Ishikawa (cell line): ENCODE measurements at regions not wholly inside any gene's neighbourhood (a gene's known extent, or its start where the extent isn't known, plus 50 kb on each side); places are given as distances from the start of the nearest gene placed in this dataset.

ENCODE experiments used
- CEBPB ChIP-seq: IDR thresholded peaks from 2 replicates; pipeline ENCODE4 v1.6.1; 2012
- EGR1 ChIP-seq: IDR thresholded peaks from 2 replicates; pipeline ENCODE4 v1.6.1; 2012
- EP300 ChIP-seq: IDR thresholded peaks from 2 replicates; pipeline ENCODE4 v1.6.1; 2012; ENCODE audit warnings: borderline replicate concordance
- FOXM1 ChIP-seq: IDR thresholded peaks from 2 replicates; pipeline ENCODE4 v1.6.1; 2012; ENCODE audit warnings: low read depth, borderline replicate concordance
- MAX ChIP-seq: IDR thresholded peaks from 2 replicates; pipeline ENCODE4 v1.6.1; 2012
- NFIC ChIP-seq: IDR thresholded peaks from 2 replicates; pipeline ENCODE4 v1.6.1; 2012
- RAD21 ChIP-seq: IDR thresholded peaks from 2 replicates; pipeline ENCODE4 v1.6.1; 2012; ENCODE audit warnings: low read depth
- REST ChIP-seq: IDR thresholded peaks from 2 replicates; pipeline ENCODE4 v1.6.1; 2012; ENCODE audit warnings: low read depth, mild to moderate bottlenecking
- TAF1 ChIP-seq: IDR thresholded peaks from 2 replicates; pipeline ENCODE4 v1.6.1; 2012; ENCODE audit warnings: low read depth, mild to moderate bottlenecking
- TEAD4 ChIP-seq: IDR thresholded peaks from 2 replicates; pipeline ENCODE4 v1.6.1; 2012
- YY1 ChIP-seq: IDR thresholded peaks from 2 replicates; pipeline ENCODE4 v1.6.1; 2012; ENCODE audit warnings: low read depth

- TF ChIP-seq EP300: no peak
- TF ChIP-seq REST: no peak
- TF ChIP-seq RAD21: no peak
- no peak for TF ChIP-seq YY1
- TF ChIP-seq EGR1: no peak
- no peak for TF ChIP-seq CEBPB
- TF ChIP-seq NFIC: no peak
- no peak for TF ChIP-seq MAX
- TF ChIP-seq TEAD4: no peak
- TF ChIP-seq TAF1: no peak
- no peak for TF ChIP-seq FOXM1
Measured at GRCh38 chr12:98369581-98369980, 145.8 kb upstream of the TMPO start.
